Right lobe of liver (tissue), 4 donors: ENCODE measurements at regions not wholly inside any gene's neighbourhood (a gene's known extent, or its start where the extent isn't known, plus 50 kb on each side); places are given as distances from the start of the nearest gene placed in this dataset.

ENCODE experiments used
- POLR2A ChIP-seq: fragments of 450-650 bp; IDR thresholded peaks from one replicate; pipeline ENCODE4 v1.6.1; 2017; ENCODE audit warnings: antibody characterized with exemption, mild to moderate bottlenecking
- TF ChIP-seq, protein P1 (sequence below), 4 donors: fragments of 200-600 bp in 3 of 4; fragments of 450-650 bp in 1 of 4; IDR thresholded peaks; one replicate each; pipeline versions ENCODE4 v1.5.1 to v1.8.0; 2016 to 2022; ENCODE audit warnings: antibody characterized with exemption in 4 of 4, mild to moderate bottlenecking in 2 of 4
- donor health status: DM: no; HTN: no; CAD: no.
- donor health status: DM: no; HTN: no; CAD: no.
- donor health status: DM: no; HTN: yes; CAD: no.

DNA sequence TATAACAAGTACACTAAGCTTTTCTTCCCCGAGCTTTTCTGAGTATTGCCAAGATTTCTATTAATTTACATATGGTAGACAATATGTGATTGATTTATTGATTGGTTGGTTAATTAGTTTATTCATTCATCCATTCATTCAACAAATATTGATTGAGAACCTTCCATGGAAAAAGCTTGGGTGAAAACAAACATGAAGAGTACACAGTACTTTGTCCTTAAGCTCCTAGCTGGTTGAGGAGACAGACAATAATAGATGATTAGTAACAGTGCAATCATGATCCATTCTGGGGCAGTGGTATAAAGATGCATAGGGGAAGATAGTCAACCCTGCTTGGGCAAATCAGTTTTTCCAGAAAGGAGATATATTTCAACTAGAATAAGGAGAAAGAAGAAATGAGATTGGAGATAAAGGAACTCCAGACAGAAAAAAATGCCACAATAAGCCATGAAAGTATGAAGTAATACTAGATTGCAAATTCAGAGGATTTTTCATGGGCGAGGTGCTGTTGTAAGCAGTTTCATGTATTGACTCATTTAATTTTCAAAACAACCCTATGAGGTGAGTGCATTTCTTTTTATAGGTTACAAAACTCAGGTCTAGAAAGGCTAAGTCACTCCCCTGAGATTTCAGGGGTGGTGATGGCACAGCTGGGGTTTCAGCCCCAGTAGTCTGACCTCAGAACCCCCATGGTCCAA lies 129.5 kb downstream of the RND3 start:
- TF ChIP-seq, protein P1, sequence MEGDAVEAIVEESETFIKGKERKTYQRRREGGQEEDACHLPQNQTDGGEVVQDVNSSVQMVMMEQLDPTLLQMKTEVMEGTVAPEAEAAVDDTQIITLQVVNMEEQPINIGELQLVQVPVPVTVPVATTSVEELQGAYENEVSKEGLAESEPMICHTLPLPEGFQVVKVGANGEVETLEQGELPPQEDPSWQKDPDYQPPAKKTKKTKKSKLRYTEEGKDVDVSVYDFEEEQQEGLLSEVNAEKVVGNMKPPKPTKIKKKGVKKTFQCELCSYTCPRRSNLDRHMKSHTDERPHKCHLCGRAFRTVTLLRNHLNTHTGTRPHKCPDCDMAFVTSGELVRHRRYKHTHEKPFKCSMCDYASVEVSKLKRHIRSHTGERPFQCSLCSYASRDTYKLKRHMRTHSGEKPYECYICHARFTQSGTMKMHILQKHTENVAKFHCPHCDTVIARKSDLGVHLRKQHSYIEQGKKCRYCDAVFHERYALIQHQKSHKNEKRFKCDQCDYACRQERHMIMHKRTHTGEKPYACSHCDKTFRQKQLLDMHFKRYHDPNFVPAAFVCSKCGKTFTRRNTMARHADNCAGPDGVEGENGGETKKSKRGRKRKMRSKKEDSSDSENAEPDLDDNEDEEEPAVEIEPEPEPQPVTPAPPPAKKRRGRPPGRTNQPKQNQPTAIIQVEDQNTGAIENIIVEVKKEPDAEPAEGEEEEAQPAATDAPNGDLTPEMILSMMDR (IDR thresholded peaks at IDR 0.05), result no peak
- TF ChIP-seq POLR2A, result no peak
